NOMO-1 treated with dmso at 0.1 percent for 144 hours (cell line): ENCODE measurements at regions not wholly inside any gene's neighbourhood (a gene's known extent, or its start where the extent isn't known, plus 50 kb on each side); places are given as distances from the start of the nearest gene placed in this dataset.

Experiments used
- DNase-seq: peaks from one replicate; lab custom pipeline; 2025; ENCODE audit not compliant: unreplicated experiment; lab: John Stamatoyannopoulos, UW

GRCh38 chr5:167008705-167009104, 1282.7 kb upstream of the WWC1 start:
- DNase-seq: no peak

GRCh38 chr5:167011196-167011595, 1280.2 kb upstream of the WWC1 start:
- DNase-seq: no peak

GRCh38 chr5:167012123-167013034, 1279.1 kb upstream of the WWC1 start:
- no peak for DNase-seq

GRCh38 chr5:167014401-167015056, 1276.9 kb upstream of the WWC1 start:
- DNase-seq: no peak

- no peak for DNase-seq
These were observed 1271.0 kb upstream of the WWC1 start for GRCh38 chr5:167020418-167020817.

GRCh38 chr5:167029488-167029887, 1262.0 kb upstream of the WWC1 start:
- DNase-seq: no peak

GRCh38 chr5:167030500-167031120, 1260.8 kb upstream of the WWC1 start:
- DNase-seq: no peak

- DNase-seq: no peak
These were observed 1254.9 kb upstream of the WWC1 start for GRCh38 chr5:167036585-167036984.

- DNase-seq: no peak
These were observed 1242.3 kb upstream of the WWC1 start for GRCh38 chr5:167049043-167049663.

GRCh38 chr5:167049771-167050567, 1241.5 kb upstream of the WWC1 start:
- no peak for DNase-seq

- DNase-seq: no peak
These were observed 1240.7 kb upstream of the WWC1 start for GRCh38 chr5:167050568-167051401.

GRCh38 chr5:167051402-167051768, 1240.1 kb upstream of the WWC1 start:
- no peak for DNase-seq

GRCh38 chr5:167052791-167053190, 1238.7 kb upstream of the WWC1 start:
- no peak for DNase-seq

GRCh38 chr5:167057665-167058064, 1233.8 kb upstream of the WWC1 start:
- no peak for DNase-seq

GRCh38 chr5:167061695-167062094, 1229.8 kb upstream of the WWC1 start:
- DNase-seq: no peak

- DNase-seq: no peak
These were observed 1228.3 kb upstream of the WWC1 start for GRCh38 chr5:167063116-167063515.

GRCh38 chr5:167063788-167064187, 1227.7 kb upstream of the WWC1 start:
- no peak for DNase-seq

- DNase-seq: no peak
These were observed 1227.2 kb upstream of the WWC1 start for GRCh38 chr5:167064198-167064776.

- no peak for DNase-seq
These were observed 1225.7 kb upstream of the WWC1 start for GRCh38 chr5:167065794-167066193.
